HEK293 (cell line): ENCODE measurements at regions not wholly inside any gene's neighbourhood (a gene's known extent, or its start where the extent isn't known, plus 50 kb on each side); places are given as distances from the start of the nearest gene placed in this dataset.

ENCODE experiments used
- CTCF ChIA-PET: fragments of 350-600 bp; formaldehyde crosslinking; extraction: SDS; loops from one replicate; lab custom pipeline; 2021; ENCODE audit warnings: antibody characterized with exemption; lab: Yijun Ruan, JAX
- POLR2A ChIA-PET: fragments of 300-600 bp; formaldehyde crosslinking; extraction: SDS; loops from one replicate; lab custom pipeline; 2020; ENCODE audit warnings: antibody characterized with exemption, inconsistent platforms; lab: Yijun Ruan, JAX
- H3K27ac ChIP-seq: fragments of 200-500 bp; sonication (Bioruptor generic); 2 replicates; pipeline ENCODE4 v1.5.1; 2014; ENCODE audit warnings: low read depth, low read length, control low read depth, inconsistent platforms; ENCODE audit errors: extremely low read depth
- H3K36me3 ChIP-seq, 2 experiments: fragments of 200-500 bp in 1 of 2; sonication (Bioruptor generic) in 1 of 2; 1 replicate in 1 of 2; 2 replicates in 1 of 2; pipeline ENCODE4 v1.5.1; 2014 to 2017; ENCODE audit warnings: inconsistent platforms in 2 of 2, low read length in 2 of 2; ENCODE audit not compliant: control insufficient read depth in 2 of 2, insufficient read depth in 1 of 2
- H3K4me1 ChIP-seq: fragments of 200-500 bp; sonication (Bioruptor generic); 2 replicates; pipeline ENCODE4 v1.5.1; 2014; ENCODE audit warnings: mild to moderate bottlenecking, low read length, inconsistent platforms; ENCODE audit not compliant: control insufficient read depth, insufficient read depth
- H3K4me3 ChIP-seq: 2 replicates; pipeline ENCODE4 v1.5.1; 2011; ENCODE audit warnings: low read depth, mild to moderate bottlenecking, control low read depth, low read length, moderate library complexity
- H3K9me3 ChIP-seq: fragments of 200-500 bp; sonication (Bioruptor generic); 2 replicates; pipeline ENCODE4 v1.5.1; 2014; ENCODE audit warnings: low read depth, low read length, inconsistent platforms; ENCODE audit not compliant: control insufficient read depth, insufficient read depth
- BCL6B ChIP-seq: fragments of 450-650 bp; formaldehyde crosslinking; IDR thresholded peaks from 2 replicates; pipeline ENCODE4 v1.5.1; 2017; ENCODE audit warnings: missing biosample characterization, missing genetic modification characterization
- CTCF ChIP-seq: fragments of 450-650 bp; formaldehyde crosslinking; IDR thresholded peaks from 2 replicates; pipeline ENCODE4 v1.5.1; 2016; ENCODE audit warnings: missing biosample characterization, missing genetic modification characterization
- EGR2 ChIP-seq: fragments of 450-650 bp; formaldehyde crosslinking; IDR thresholded peaks from 2 replicates; pipeline ENCODE4 v1.5.1; 2016; ENCODE audit warnings: low read depth, missing biosample characterization, missing genetic modification characterization
- GLIS2 ChIP-seq: fragments of 450-650 bp; formaldehyde crosslinking; IDR thresholded peaks from 2 replicates; pipeline ENCODE4 v1.5.1; 2016; ENCODE audit warnings: missing biosample characterization, missing genetic modification characterization
- KLF7 ChIP-seq: fragments of 450-650 bp; formaldehyde crosslinking; IDR thresholded peaks from 2 replicates; pipeline ENCODE4 v1.5.1; 2016; ENCODE audit warnings: missing biosample characterization, missing genetic modification characterization, borderline replicate concordance
- PRDM1 ChIP-seq: fragments of 450-650 bp; formaldehyde crosslinking; IDR thresholded peaks from 2 replicates; pipeline ENCODE4; 2016; ENCODE audit warnings: missing biosample characterization, missing genetic modification characterization
- PRDM10 ChIP-seq: fragments of 450-650 bp; formaldehyde crosslinking; IDR thresholded peaks from 2 replicates; pipeline ENCODE4 v1.5.1; 2016; ENCODE audit warnings: missing biosample characterization, missing genetic modification characterization
- SCRT1 ChIP-seq: fragments of 450-650 bp; formaldehyde crosslinking; IDR thresholded peaks from 2 replicates; pipeline ENCODE4 v1.5.1; 2016; ENCODE audit warnings: missing biosample characterization, missing genetic modification characterization, borderline replicate concordance
- TCF7L2 ChIP-seq: IDR thresholded peaks from 2 replicates; pipeline ENCODE4 v1.6.1; 2011; ENCODE audit warnings: low read depth, mild to moderate bottlenecking, inconsistent platforms, low read length, moderate library complexity, borderline replicate concordance
- ZBTB21 ChIP-seq: fragments of 450-650 bp; formaldehyde crosslinking; IDR thresholded peaks from 2 replicates; pipeline ENCODE4 v1.5.1; 2017; ENCODE audit warnings: missing biosample characterization, missing genetic modification characterization
- ZNF146 ChIP-seq: fragments of 450-650 bp; formaldehyde crosslinking; IDR thresholded peaks from 2 replicates; pipeline ENCODE4 v1.5.1; 2016; ENCODE audit warnings: missing biosample characterization, missing genetic modification characterization
- ZNF16 ChIP-seq: fragments of 450-650 bp; formaldehyde crosslinking; IDR thresholded peaks from 2 replicates; pipeline ENCODE4 v1.5.1; 2016; ENCODE audit warnings: low read depth, missing biosample characterization, missing genetic modification characterization
- ZNF174 ChIP-seq: fragments of 450-650 bp; formaldehyde crosslinking; IDR thresholded peaks from 2 replicates; pipeline ENCODE4 v1.5.0; 2017; ENCODE audit warnings: missing biosample characterization, mild to moderate bottlenecking, missing genetic modification characterization
- ZNF211 ChIP-seq: fragments of 450-650 bp; formaldehyde crosslinking; IDR thresholded peaks from 2 replicates; pipeline ENCODE4 v1.5.1; 2016; ENCODE audit warnings: low read depth, missing biosample characterization, missing genetic modification characterization
- ZNF221 ChIP-seq: fragments of 450-650 bp; formaldehyde crosslinking; IDR thresholded peaks from 2 replicates; pipeline ENCODE4 v1.5.1; 2017; ENCODE audit warnings: missing biosample characterization, missing genetic modification characterization, borderline replicate concordance
- ZNF266 ChIP-seq: fragments of 450-650 bp; formaldehyde crosslinking; IDR thresholded peaks from 2 replicates; pipeline ENCODE4 v1.5.1; 2016; ENCODE audit warnings: missing biosample characterization, missing genetic modification characterization, low read depth
- ZNF416 ChIP-seq: fragments of 450-650 bp; formaldehyde crosslinking; IDR thresholded peaks from 2 replicates; pipeline ENCODE4 v1.5.1; 2016; ENCODE audit warnings: missing biosample characterization, missing genetic modification characterization
- ZNF530 ChIP-seq: fragments of 450-650 bp; formaldehyde crosslinking; IDR thresholded peaks from 2 replicates; pipeline ENCODE4 v1.5.1; 2016; ENCODE audit warnings: low read depth, missing biosample characterization, missing genetic modification characterization
- ZNF544 ChIP-seq: fragments of 450-650 bp; formaldehyde crosslinking; IDR thresholded peaks from 2 replicates; pipeline ENCODE4 v1.5.0; 2017; ENCODE audit warnings: missing biosample characterization, missing genetic modification characterization
- ZNF549 ChIP-seq: fragments of 450-650 bp; IDR thresholded peaks from 2 replicates; pipeline ENCODE4 v1.5.1; 2018; ENCODE audit warnings: missing biosample characterization, missing genetic modification characterization, mild to moderate bottlenecking, inconsistent platforms, moderate library complexity
- ZNF571 ChIP-seq: fragments of 450-650 bp; formaldehyde crosslinking; IDR thresholded peaks from 2 replicates; pipeline ENCODE4 v1.5.0; 2017; ENCODE audit warnings: missing biosample characterization, missing genetic modification characterization
- ZNF623 ChIP-seq: fragments of 450-650 bp; formaldehyde crosslinking; IDR thresholded peaks from 2 replicates; pipeline ENCODE4 v1.5.1; 2016; ENCODE audit warnings: missing biosample characterization, missing genetic modification characterization
- ZNF658 ChIP-seq: fragments of 450-650 bp; formaldehyde crosslinking; IDR thresholded peaks from 2 replicates; pipeline ENCODE4; 2016; ENCODE audit warnings: missing biosample characterization, missing genetic modification characterization
- ZNF692 ChIP-seq: fragments of 450-650 bp; formaldehyde crosslinking; IDR thresholded peaks from 2 replicates; pipeline ENCODE4 v1.5.1; 2016; ENCODE audit warnings: missing biosample characterization, missing genetic modification characterization
- ZNF768 ChIP-seq: fragments of 450-650 bp; formaldehyde crosslinking; IDR thresholded peaks from 2 replicates; pipeline ENCODE4 v1.5.1; 2018; ENCODE audit warnings: missing biosample characterization, mild to moderate bottlenecking, missing genetic modification characterization
- ZSCAN5A ChIP-seq: fragments of 450-650 bp; formaldehyde crosslinking; IDR thresholded peaks from 2 replicates; pipeline ENCODE4 v1.5.1; 2016; ENCODE audit warnings: missing biosample characterization, missing genetic modification characterization

- no peak overlapping the region for H3K4me3 ChIP-seq
- H3K36me3 ChIP-seq: no peaks in the 10 kb centered on the region
- no peak overlapping the region for H3K27ac ChIP-seq
- CTCF ChIA-PET: no interaction called here
- no peaks in the 10 kb centered on the region for H3K4me1 ChIP-seq
- POLR2A ChIA-PET: no interaction called here
- TF ChIP-seq ZNF623 (tag by site-specific recombination) (no peak), BCL6B (tag by site-specific recombination) (no peak), ZNF692 (tag by site-specific recombination) (no peak), ZNF211 (tag by site-specific recombination) (no peak), EGR2 (tag by site-specific recombination) (no peak), ZBTB21 (tag by site-specific recombination) (no peak), SCRT1 (tag by site-specific recombination) (no peak), TCF7L2 (no peak), ZNF658 (tag by site-specific recombination) (no peak), GLIS2 (tag by site-specific recombination) (no peak), ZNF266 (no peak), ZNF146 (tag by site-specific recombination) (no peak), ZNF768 (no peak), PRDM1 (tag by site-specific recombination) (no peak), KLF7 (tag by site-specific recombination) (no peak), ZNF416 (tag by site-specific recombination) (no peak), ZNF221 (no peak), PRDM10 (tag by site-specific recombination) (no peak)
- H3K9me3 ChIP-seq: no peaks in the 10 kb centered on the region
Measured at GRCh38 chr4:3683077-3683743, 83.0 kb upstream of the ADRA2C start.

- CTCF ChIA-PET: no interaction called here
- H3K36me3 ChIP-seq: no peaks in the 10 kb centered on the region
- H3K4me3 ChIP-seq: no peak overlapping the region
- no peaks in the 10 kb centered on the region for H3K4me1 ChIP-seq
- H3K27ac ChIP-seq: no peak overlapping the region
- H3K9me3 ChIP-seq: no peaks in the 10 kb centered on the region
- POLR2A ChIA-PET: no interaction called here
- no peak for TF ChIP-seq ZNF544 (tag by site-specific recombination)
- no peak for TF ChIP-seq ZNF530
- TF ChIP-seq KLF7 (tag by site-specific recombination): no peak
- no peak for TF ChIP-seq ZNF174 (tag by site-specific recombination)
- TF ChIP-seq ZNF571 (tag by site-specific recombination): no peak
- no peak for TF ChIP-seq ZNF549 (tag by site-specific recombination)
- TF ChIP-seq ZSCAN5A (tag by site-specific recombination): no peak
- TF ChIP-seq CTCF (tag by site-specific recombination): no peak
- no peak for TF ChIP-seq ZNF16 (tag by site-specific recombination)
Measured at GRCh38 chr4:3682236-3683076, 83.7 kb upstream of the ADRA2C start.
